Panc1 (cell line): ENCODE measurements at regions not wholly inside any gene's neighbourhood (a gene's known extent, or its start where the extent isn't known, plus 50 kb on each side); places are given as distances from the start of the nearest gene placed in this dataset.

Experiments used
- CTCF ChIP-seq: fragments of 450-650 bp; IDR thresholded peaks from 2 replicates; pipeline ENCODE4 v1.5.1; 2017; ENCODE audit warnings: mild to moderate bottlenecking
- TCF7L2 ChIP-seq: IDR thresholded peaks from 2 replicates; pipeline ENCODE4 v1.6.1; 2011; ENCODE audit warnings: mild to moderate bottlenecking, low read depth, low read length, inconsistent platforms

- TF ChIP-seq CTCF (no peak), TCF7L2 (no peak)
Observed at GRCh38 chr2:105569606-105570005, 170.8 kb upstream of the FHL2 start.
